PC-3 (cell line): ENCODE measurements at regions not wholly inside any gene's neighbourhood (a gene's known extent, or its start where the extent isn't known, plus 50 kb on each side); places are given as distances from the start of the nearest gene placed in this dataset.

ENCODE experiments used
- ATAC-seq: fragments of 200-7000 bp; cut with Tn5 transposase; 2 replicates; pipeline ENCODE4 v1.9.1; 2020; ENCODE audit warnings: mild to moderate bottlenecking, moderate library complexity
- BruUV-seq: library from RNA; stranded (reverse); fragments of 400-500 nt; replicated peaks from 2 replicates; lab custom pipeline; 2021; lab: Mats Ljungman, UMichigan
- CTCF ChIA-PET: fragments of 300-600 bp; sonication (Branson Sonifier 250); formaldehyde crosslinking; loops from one replicate; lab custom pipeline; 2022; ENCODE audit warnings: antibody characterized with exemption; lab: Charles Lee
- POLR2A ChIA-PET: fragments of 300-600 bp; sonication (Branson Sonifier 250); formaldehyde crosslinking; loops from one replicate; lab custom pipeline; 2022; ENCODE audit warnings: antibody characterized with exemption; ENCODE audit not compliant: unreplicated experiment; lab: Charles Lee
- DNase-seq: peaks from one replicate; pipeline ENCODE4 v3.0.0-alpha.2; 2015
- H2AFZ ChIP-seq: fragments of 300-600 bp; sonication (generic); 2 replicates; pipeline ENCODE4 v1.6.0; 2016; ENCODE audit warnings: antibody characterized with exemption, low read length
- H3F3A ChIP-seq: fragments of 300-600 bp; sonication (generic); one replicate; pipeline ENCODE4 v1.6.0; 2017; ENCODE audit warnings: antibody characterized with exemption, low read length, control low read depth, mild to moderate bottlenecking; ENCODE audit not compliant: unreplicated experiment
- H3K27ac ChIP-seq: fragments of 300-600 bp; sonication (generic); 2 replicates; pipeline ENCODE4 v1.5.1; 2016; ENCODE audit warnings: mild to moderate bottlenecking, low read length
- H3K27me3 ChIP-seq: fragments of 300-600 bp; sonication (generic); 2 replicates; pipeline ENCODE4 v1.6.1; 2016; ENCODE audit warnings: low read length, mixed read lengths
- H3K36me3 ChIP-seq: fragments of 300-600 bp; sonication (generic); 2 replicates; pipeline ENCODE4 v1.6.1; 2016; ENCODE audit warnings: low read depth, mixed run types, low read length, mixed read lengths
- H3K4me1 ChIP-seq: fragments of 300-600 bp; sonication (generic); 2 replicates; pipeline ENCODE4 v1.5.1; 2016; ENCODE audit warnings: low read length; ENCODE audit not compliant: insufficient read depth
- H3K4me2 ChIP-seq: fragments of 300-600 bp; sonication (generic); 2 replicates; pipeline ENCODE4 v1.6.0; 2016; ENCODE audit warnings: low read length
- H3K4me3 ChIP-seq: fragments of 300-600 bp; sonication (generic); 2 replicates; pipeline ENCODE4 v1.5.1; 2016; ENCODE audit warnings: mild to moderate bottlenecking, low read length, mixed read lengths
- H3K79me2 ChIP-seq: fragments of 300-600 bp; sonication (generic); 2 replicates; pipeline ENCODE4 v1.6.1; 2017; ENCODE audit warnings: low read length, mixed read lengths
- H3K9ac ChIP-seq: fragments of 300-600 bp; sonication (generic); 2 replicates; pipeline ENCODE4 v1.6.0; 2016; ENCODE audit warnings: mild to moderate bottlenecking, low read length
- H3K9me2 ChIP-seq: fragments of 300-600 bp; sonication (generic); replicated peaks from 2 replicates; pipeline ENCODE4 v1.6.1; 2016; ENCODE audit warnings: mixed run types, low read length, mixed read lengths
- H3K9me3 ChIP-seq: fragments of 300-600 bp; sonication (generic); 2 replicates; pipeline ENCODE4 v1.6.1; 2016; ENCODE audit warnings: low read length, mixed read lengths
- H4K20me1 ChIP-seq: fragments of 300-600 bp; sonication (generic); 2 replicates; pipeline ENCODE4 v1.6.1; 2016; ENCODE audit warnings: low read length, mixed read lengths
- EZH2 ChIP-seq: fragments of 300-600 bp; sonication (generic); IDR thresholded peaks from one replicate; pipeline ENCODE4 v1.6.1; 2017; ENCODE audit warnings: antibody characterized with exemption, mild to moderate bottlenecking, low read length; ENCODE audit not compliant: unreplicated experiment
- EZH2phosphoT487 ChIP-seq: fragments of 300-600 bp; sonication (generic); IDR thresholded peaks from 2 replicates; pipeline ENCODE4 v1.6.1; 2018; ENCODE audit warnings: mild to moderate bottlenecking, antibody characterized with exemption, low read length, borderline replicate concordance
- intact Hi-C: fragments of 100-400 bp; cut with micrococcal nuclease; formaldehyde crosslinking; loops from 2 replicates; pipeline ENCODE4 v1.9.0; 2023
- TF ChIP-seq, protein P1 (sequence below): fragments of 300-600 bp; sonication (generic); conservative IDR thresholded peaks from 2 replicates; pipeline ENCODE4 v1.5.1; 2017; ENCODE audit warnings: antibody characterized with exemption, low read depth, mild to moderate bottlenecking, low read length

DNA sequence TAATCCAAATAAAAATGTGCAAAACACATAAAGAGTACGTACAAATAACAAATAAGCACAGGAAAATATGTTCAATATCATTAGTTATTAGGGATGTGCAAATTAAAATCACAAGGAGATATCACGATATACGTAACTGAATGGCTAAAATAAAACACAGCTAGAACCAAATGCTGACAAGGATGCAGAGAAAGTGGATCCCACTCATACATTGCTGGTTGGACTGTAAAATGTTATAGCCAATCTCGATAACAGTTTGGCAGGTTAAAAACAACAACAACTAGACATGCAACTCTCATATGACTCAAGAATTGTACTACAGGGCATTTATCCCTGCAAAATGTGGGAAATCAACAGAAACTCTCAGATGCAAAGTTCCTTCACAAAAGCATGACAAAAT is 553.9 kb downstream of the ADCYAP1 start:
- Histone ChIP-seq H3K9ac (no peak overlapping the region), H2AFZ (no peak overlapping the region), H3K4me3 (no peak overlapping the region), H4K20me1 (no peaks in the 10 kb centered on the region), H3K27me3 (no peaks in the 10 kb centered on the region), H3K36me3 (no peaks in the 10 kb centered on the region), H3K4me2 (no peak overlapping the region), H3F3A (no peaks in the 10 kb centered on the region), H3K9me3 (no peaks in the 10 kb centered on the region), H3K4me1 (no peaks in the 10 kb centered on the region), H3K79me2 (no peaks in the 10 kb centered on the region), H3K27ac (no peak overlapping the region), H3K9me2 (no peaks in the 10 kb centered on the region)
- DNase-seq (no peak), ATAC-seq (no peak)
- BruUV-seq = no TSS peak
- no peak for TF ChIP-seq EZH2phosphoT487
- no peak for TF ChIP-seq EZH2
- TF ChIP-seq, protein P1, sequence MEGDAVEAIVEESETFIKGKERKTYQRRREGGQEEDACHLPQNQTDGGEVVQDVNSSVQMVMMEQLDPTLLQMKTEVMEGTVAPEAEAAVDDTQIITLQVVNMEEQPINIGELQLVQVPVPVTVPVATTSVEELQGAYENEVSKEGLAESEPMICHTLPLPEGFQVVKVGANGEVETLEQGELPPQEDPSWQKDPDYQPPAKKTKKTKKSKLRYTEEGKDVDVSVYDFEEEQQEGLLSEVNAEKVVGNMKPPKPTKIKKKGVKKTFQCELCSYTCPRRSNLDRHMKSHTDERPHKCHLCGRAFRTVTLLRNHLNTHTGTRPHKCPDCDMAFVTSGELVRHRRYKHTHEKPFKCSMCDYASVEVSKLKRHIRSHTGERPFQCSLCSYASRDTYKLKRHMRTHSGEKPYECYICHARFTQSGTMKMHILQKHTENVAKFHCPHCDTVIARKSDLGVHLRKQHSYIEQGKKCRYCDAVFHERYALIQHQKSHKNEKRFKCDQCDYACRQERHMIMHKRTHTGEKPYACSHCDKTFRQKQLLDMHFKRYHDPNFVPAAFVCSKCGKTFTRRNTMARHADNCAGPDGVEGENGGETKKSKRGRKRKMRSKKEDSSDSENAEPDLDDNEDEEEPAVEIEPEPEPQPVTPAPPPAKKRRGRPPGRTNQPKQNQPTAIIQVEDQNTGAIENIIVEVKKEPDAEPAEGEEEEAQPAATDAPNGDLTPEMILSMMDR = no peak
- intact Hi-C loops = no loop called here
- CTCF ChIA-PET = no interaction called here
- POLR2A ChIA-PET = no interaction called here

DNA sequence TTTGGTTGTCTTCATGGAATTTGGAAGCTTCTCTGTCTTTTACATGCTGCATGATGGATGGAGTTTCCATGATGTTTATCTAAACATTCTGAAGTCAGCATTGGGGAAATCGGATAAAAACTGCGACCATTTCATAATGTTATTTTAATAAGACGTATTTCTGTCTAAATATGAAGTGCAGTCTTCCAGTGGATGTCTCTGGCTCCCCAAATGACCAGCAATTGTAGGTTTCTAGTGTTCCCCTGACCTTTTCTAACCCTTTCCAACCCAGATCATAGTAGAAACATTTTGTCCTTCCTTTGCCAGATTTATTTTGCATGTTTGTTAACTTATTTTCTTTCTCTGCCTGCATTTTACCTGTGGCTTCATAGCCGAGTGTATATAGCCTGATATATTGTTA is 559.3 kb downstream of the ADCYAP1 start:
- no peaks in the 10 kb centered on the region for H3K9me3 ChIP-seq
- POLR2A ChIA-PET = no interaction called here
- CTCF ChIA-PET = no interaction called here
- DNase-seq = no peak
- no peaks in the 10 kb centered on the region for H3K9me2 ChIP-seq
- H3K9ac ChIP-seq = no peak overlapping the region
- no peaks in the 10 kb centered on the region for H3K79me2 ChIP-seq
- BruUV-seq = no TSS peak
- no peaks in the 10 kb centered on the region for H3K4me1 ChIP-seq
- no peak for ATAC-seq
- H3F3A ChIP-seq = no peaks in the 10 kb centered on the region
- H2AFZ ChIP-seq = no peak overlapping the region
- no peak overlapping the region for H3K4me3 ChIP-seq
- TF ChIP-seq EZH2phosphoT487 = no peak
- TF ChIP-seq, protein P1 = no peak
- TF ChIP-seq EZH2 = no peak
- no peaks in the 10 kb centered on the region for H4K20me1 ChIP-seq
- H3K27ac ChIP-seq = no peak overlapping the region
- no peaks in the 10 kb centered on the region for H3K27me3 ChIP-seq
- H3K36me3 ChIP-seq = no peaks in the 10 kb centered on the region
- intact Hi-C loops = no loop called here
- no peak overlapping the region for H3K4me2 ChIP-seq

DNA sequence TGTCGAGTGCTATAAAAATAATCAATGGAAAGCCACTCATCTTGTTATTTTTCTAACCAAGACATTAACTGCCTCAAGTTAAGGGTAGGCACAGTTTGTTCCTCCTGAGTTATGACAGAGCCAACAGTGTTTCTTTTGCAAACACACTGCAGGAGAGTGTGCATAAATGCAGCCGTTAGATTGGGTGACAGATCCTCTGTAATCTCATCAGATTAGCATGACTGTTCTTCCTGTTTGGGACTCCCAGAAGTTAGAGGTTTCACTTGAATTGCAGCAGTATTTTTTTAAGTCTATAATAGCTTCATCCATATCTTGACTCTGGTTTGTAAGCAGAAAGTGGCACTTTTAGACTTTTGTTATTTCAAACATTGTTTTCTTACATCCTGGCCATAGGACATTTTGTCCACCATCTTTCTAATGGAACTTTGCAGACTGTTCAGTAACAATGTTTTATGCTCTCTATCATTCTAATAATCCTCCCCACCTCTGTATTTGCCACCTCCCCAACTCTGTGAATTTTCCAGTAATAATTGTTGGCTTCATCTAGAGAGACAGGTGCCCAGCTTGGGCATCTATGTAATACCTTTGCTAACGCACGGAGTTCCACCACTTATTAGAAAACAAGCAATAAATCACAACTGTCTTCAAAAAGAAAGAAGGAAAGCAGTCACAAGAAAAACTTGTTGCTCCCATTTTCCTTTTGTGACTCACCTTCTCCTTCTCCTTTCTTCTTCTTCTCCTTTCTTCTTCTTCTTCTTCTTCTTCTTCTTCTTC is 560.0 kb downstream of the ADCYAP1 start:
- H3K4me2 ChIP-seq = no peak overlapping the region
- ATAC-seq = no peak
- no peaks in the 10 kb centered on the region for H3F3A ChIP-seq
- H3K79me2 ChIP-seq = no peaks in the 10 kb centered on the region
- H3K9me3 ChIP-seq = no peaks in the 10 kb centered on the region
- no peak for DNase-seq
- ChIA-PET POLR2A (no interaction called here), CTCF (no interaction called here)
- no peaks in the 10 kb centered on the region for H3K9me2 ChIP-seq
- H3K36me3 ChIP-seq = no peaks in the 10 kb centered on the region
- H3K4me3 ChIP-seq = no peak overlapping the region
- H3K27ac ChIP-seq = no peak overlapping the region
- TF ChIP-seq EZH2phosphoT487 = no peak
- TF ChIP-seq, protein P1 = no peak
- no peak for TF ChIP-seq EZH2
- no peaks in the 10 kb centered on the region for H3K4me1 ChIP-seq
- intact Hi-C loops = no loop called here
- BruUV-seq = no TSS peak
- no peaks in the 10 kb centered on the region for H3K27me3 ChIP-seq
- H3K9ac ChIP-seq = no peak overlapping the region
- H2AFZ ChIP-seq = no peak overlapping the region
- H4K20me1 ChIP-seq = no peaks in the 10 kb centered on the region
